AG09319 (cell line): ENCODE measurements at regions not wholly inside any gene's neighbourhood (a gene's known extent, or its start where the extent isn't known, plus 50 kb on each side); places are given as distances from the start of the nearest gene placed in this dataset.

Experiments used
- DNase-seq: peaks from one replicate; pipeline ENCODE4 v3.0.0-alpha.2; 2010; ENCODE audit warnings: low read depth; ENCODE audit errors: extremely low read depth
- TF ChIP-seq, protein P1 (sequence below): IDR thresholded peaks from 2 replicates; pipeline ENCODE4 v1.5.1; 2011; ENCODE audit warnings: low read depth, mild to moderate bottlenecking, inconsistent platforms, low read length, moderate library complexity

- DNase-seq, result no peak
- TF ChIP-seq, protein P1, sequence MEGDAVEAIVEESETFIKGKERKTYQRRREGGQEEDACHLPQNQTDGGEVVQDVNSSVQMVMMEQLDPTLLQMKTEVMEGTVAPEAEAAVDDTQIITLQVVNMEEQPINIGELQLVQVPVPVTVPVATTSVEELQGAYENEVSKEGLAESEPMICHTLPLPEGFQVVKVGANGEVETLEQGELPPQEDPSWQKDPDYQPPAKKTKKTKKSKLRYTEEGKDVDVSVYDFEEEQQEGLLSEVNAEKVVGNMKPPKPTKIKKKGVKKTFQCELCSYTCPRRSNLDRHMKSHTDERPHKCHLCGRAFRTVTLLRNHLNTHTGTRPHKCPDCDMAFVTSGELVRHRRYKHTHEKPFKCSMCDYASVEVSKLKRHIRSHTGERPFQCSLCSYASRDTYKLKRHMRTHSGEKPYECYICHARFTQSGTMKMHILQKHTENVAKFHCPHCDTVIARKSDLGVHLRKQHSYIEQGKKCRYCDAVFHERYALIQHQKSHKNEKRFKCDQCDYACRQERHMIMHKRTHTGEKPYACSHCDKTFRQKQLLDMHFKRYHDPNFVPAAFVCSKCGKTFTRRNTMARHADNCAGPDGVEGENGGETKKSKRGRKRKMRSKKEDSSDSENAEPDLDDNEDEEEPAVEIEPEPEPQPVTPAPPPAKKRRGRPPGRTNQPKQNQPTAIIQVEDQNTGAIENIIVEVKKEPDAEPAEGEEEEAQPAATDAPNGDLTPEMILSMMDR, result no peak
These were observed 516.7 kb upstream of the CELF2 start for GRCh38 chr10:10500937-10501336.

DNA sequence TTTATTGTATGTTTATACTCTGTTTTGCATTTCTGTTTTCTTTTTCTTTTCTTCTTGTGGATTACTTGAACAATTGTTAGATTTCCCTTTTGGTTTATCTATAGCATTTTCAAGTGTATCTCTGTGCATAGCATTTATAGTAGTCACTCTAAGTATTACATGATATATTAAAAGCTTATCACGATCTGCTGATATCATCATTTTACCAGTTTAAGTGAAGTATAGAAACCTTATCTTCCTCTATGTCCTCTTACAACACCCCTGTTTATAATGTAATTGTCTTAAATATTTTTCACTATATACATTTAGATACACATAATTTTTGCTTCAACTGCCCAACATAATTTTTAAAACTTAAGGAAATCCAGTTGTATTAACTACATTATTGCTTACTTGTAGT is 513.9 kb upstream of the CELF2 start:
- DNase-seq, result no peak
- TF ChIP-seq, protein P1, result no peak

- TF ChIP-seq, protein P1, result no peak
- no peak for DNase-seq
These were observed 509.5 kb upstream of the CELF2 start for GRCh38 chr10:10508211-10508610.

DNA sequence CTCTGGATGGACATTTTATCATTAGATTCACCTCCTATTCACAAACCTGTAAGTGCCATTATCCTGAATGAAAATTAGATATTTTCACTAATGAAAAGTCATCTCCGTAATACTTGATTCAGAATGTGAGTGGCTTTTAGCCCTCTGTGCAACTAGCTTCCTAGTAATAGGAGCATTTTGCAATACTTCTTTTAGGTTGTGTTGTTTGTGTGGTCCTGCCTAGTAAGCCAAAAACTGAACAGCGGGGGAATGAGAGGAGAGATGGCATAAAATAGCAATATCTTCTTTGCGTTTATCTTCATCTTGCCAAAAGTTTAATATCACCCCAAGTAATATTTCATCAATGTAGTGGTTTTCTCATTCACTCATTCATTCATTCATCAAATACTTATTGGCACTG is 507.5 kb upstream of the CELF2 start:
- TF ChIP-seq, protein P1, result no peak
- no peak for DNase-seq

GRCh38 chr10:10513067-10513466 is 504.6 kb upstream of the CELF2 start:
- TF ChIP-seq, protein P1, result no peak
- no peak for DNase-seq

DNA sequence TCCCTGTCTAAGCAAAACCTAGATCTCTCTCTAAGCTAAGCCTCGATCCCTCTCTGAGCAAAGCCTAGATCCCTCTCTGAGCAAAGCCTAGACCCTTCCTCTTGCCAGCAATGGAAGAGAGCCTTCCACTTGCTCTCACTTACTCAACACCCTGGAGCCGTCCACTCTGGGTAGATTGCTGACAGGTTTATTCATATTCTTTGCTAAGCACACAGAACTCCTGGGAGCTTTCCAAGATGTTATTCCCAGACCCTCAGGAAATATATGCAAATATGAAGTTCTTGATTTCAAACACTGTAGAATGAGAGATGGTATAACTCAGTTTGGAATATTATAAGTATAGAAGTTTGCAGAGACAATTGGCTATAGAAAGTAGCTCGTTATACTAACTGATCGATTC is 503.8 kb upstream of the CELF2 start:
- TF ChIP-seq, protein P1, result no peak
- no peak for DNase-seq

DNA sequence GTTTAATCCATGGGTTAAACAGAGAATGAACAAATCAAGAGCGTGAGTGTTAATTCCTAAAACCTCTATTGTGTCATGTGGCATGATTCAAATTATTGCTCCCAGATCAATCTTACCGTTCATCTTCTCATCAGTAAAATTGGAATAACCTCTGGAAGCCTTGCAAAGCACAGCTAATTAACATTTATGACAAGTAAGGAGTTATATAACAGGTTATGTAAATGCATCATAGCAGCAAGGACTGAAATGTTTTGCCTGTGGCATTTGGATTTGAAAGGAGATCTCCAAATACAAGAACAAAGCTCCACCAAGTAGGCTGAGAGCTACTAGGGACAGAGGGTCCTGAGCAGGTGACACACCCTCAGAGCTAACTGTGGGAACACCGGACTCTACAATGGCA is 502.9 kb upstream of the CELF2 start:
- no peak for DNase-seq
- TF ChIP-seq, protein P1, result no peak
